ENCODE measurements at regions not wholly inside any gene's neighbourhood (a gene's known extent, or its start where the extent isn't known, plus 50 kb on each side); places are given as distances from the start of the nearest gene placed in this dataset.

DNA sequence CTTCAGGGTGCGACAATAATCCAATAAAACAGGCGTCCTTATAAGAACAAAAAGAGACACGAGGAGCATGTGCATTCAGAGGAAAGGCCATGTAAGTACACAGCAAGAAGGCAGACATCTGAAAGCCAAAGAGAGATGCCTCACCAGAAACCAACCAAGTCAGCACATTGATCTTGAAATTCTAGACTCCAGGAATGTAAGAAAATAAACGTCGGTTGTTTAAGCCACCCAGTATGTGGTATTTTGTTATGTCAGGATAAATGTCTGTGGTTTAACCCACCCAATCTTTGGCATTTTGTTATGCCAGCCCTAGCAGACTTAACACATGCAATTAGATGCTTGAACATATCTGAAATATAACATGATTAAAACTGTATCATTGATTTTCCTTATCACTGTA lies 452.0 kb downstream of the SLITRK6 start:
- TF ChIP-seq, protein P1, sequence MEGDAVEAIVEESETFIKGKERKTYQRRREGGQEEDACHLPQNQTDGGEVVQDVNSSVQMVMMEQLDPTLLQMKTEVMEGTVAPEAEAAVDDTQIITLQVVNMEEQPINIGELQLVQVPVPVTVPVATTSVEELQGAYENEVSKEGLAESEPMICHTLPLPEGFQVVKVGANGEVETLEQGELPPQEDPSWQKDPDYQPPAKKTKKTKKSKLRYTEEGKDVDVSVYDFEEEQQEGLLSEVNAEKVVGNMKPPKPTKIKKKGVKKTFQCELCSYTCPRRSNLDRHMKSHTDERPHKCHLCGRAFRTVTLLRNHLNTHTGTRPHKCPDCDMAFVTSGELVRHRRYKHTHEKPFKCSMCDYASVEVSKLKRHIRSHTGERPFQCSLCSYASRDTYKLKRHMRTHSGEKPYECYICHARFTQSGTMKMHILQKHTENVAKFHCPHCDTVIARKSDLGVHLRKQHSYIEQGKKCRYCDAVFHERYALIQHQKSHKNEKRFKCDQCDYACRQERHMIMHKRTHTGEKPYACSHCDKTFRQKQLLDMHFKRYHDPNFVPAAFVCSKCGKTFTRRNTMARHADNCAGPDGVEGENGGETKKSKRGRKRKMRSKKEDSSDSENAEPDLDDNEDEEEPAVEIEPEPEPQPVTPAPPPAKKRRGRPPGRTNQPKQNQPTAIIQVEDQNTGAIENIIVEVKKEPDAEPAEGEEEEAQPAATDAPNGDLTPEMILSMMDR (IDR thresholded peaks at IDR 0.05 in 8 of 11, conservative IDR thresholded peaks at IDR 0.05 in 3 of 11): no peak
- no peak for TF ChIP-seq POLR2AphosphoS5 (IDR thresholded peaks at IDR 0.05)
- TF ChIP-seq POLR2A (IDR thresholded peaks at IDR 0.05): no peak
